ENCODE measurements at regions not wholly inside any gene's neighbourhood (a gene's known extent, or its start where the extent isn't known, plus 50 kb on each side); places are given as distances from the start of the nearest gene placed in this dataset.
"Not testable (repeated sequence)": the region's sequence is repeated elsewhere in the genome, so short reads cannot be mapped to it uniquely, and the experiment has no call there.

GRCh38 chr18:56438480-56438879 is 199.9 kb downstream of the TXNL1 start:
- not testable (repeated sequence) for ATAC-seq

- ATAC-seq = no peak
These were observed 201.7 kb downstream of the TXNL1 start for GRCh38 chr18:56436651-56437050.

- ATAC-seq = no peak
These were observed 204.5 kb downstream of the TXNL1 start for GRCh38 chr18:56433919-56434318.

GRCh38 chr18:56431551-56431950 is 206.8 kb downstream of the TXNL1 start:
- ATAC-seq = no peak

GRCh38 chr18:56423626-56424025 is 214.8 kb downstream of the TXNL1 start:
- ATAC-seq = no peak

- ATAC-seq = no peak
These were observed 216.7 kb downstream of the TXNL1 start for GRCh38 chr18:56421647-56422046.

- ATAC-seq = not testable (repeated sequence)
These were observed 217.5 kb downstream of the TXNL1 start for GRCh38 chr18:56420868-56421267.

GRCh38 chr18:56414357-56414756 is 224.0 kb downstream of the TXNL1 start:
- no peak for ATAC-seq

GRCh38 chr18:56413862-56414261 is 224.5 kb downstream of the TXNL1 start:
- ATAC-seq = no peak

GRCh38 chr18:56412951-56413350 is 225.4 kb downstream of the TXNL1 start:
- no peak for ATAC-seq

GRCh38 chr18:56409736-56410135 is 228.7 kb downstream of the TXNL1 start:
- no peak for ATAC-seq

GRCh38 chr18:56407646-56408180 is 230.7 kb downstream of the TXNL1 start:
- no peak for ATAC-seq

GRCh38 chr18:56402872-56403516 is 235.4 kb downstream of the TXNL1 start:
- no peak for ATAC-seq

GRCh38 chr18:56393870-56394269 is 244.5 kb downstream of the TXNL1 start:
- no peak for ATAC-seq

- no peak for ATAC-seq
These were observed 246.3 kb downstream of the TXNL1 start for GRCh38 chr18:56391931-56392590.

GRCh38 chr18:56390626-56391025 is 247.8 kb downstream of the TXNL1 start:
- no peak for ATAC-seq

- no peak for ATAC-seq
These were observed 249.2 kb downstream of the TXNL1 start for GRCh38 chr18:56389190-56389589.

GRCh38 chr18:56388571-56388970 is 249.8 kb downstream of the TXNL1 start:
- no peak for ATAC-seq

GRCh38 chr18:56386856-56387255 is 251.5 kb downstream of the TXNL1 start:
- no peak for ATAC-seq

GRCh38 chr18:56383349-56383748 is 255.0 kb downstream of the TXNL1 start:
- no peak for ATAC-seq

GRCh38 chr18:56382541-56382940 is 255.9 kb downstream of the TXNL1 start:
- no peak for ATAC-seq

- ATAC-seq = no peak
These were observed 257.2 kb downstream of the TXNL1 start for GRCh38 chr18:56381196-56381595.

GRCh38 chr18:56380685-56381084 is 257.7 kb downstream of the TXNL1 start:
- no peak for ATAC-seq

GRCh38 chr18:56379256-56379655 is 259.1 kb downstream of the TXNL1 start:
- no peak for ATAC-seq
